Coronary artery (tissue), 2 donors: ENCODE measurements at regions not wholly inside any gene's neighbourhood (a gene's known extent, or its start where the extent isn't known, plus 50 kb on each side); places are given as distances from the start of the nearest gene placed in this dataset.
A peak's percentile ranks its signal among the peaks of the same experiment; 100 is the strongest.

Experiments used
- DNase-seq: peaks from one replicate; pipeline ENCODE4 v3.0.0-alpha.2; 2017; ENCODE audit warnings: low spot score
- H3K27ac ChIP-seq, 2 donors: fragments of 200-600 bp; sonication (generic); one replicate each; pipeline ENCODE4 v1.5.1; 2016 to 2019
- H3K4me3 ChIP-seq: fragments of 200-600 bp; sonication (generic); 2 replicates; pipeline ENCODE4 v1.5.1; 2016; ENCODE audit warnings: mild to moderate bottlenecking, moderate library complexity
- CTCF ChIP-seq: fragments of 200-600 bp; sonication (generic); IDR thresholded peaks from one replicate; pipeline ENCODE4 v1.5.1; 2019; ENCODE audit warnings: antibody characterized with exemption

DNA sequence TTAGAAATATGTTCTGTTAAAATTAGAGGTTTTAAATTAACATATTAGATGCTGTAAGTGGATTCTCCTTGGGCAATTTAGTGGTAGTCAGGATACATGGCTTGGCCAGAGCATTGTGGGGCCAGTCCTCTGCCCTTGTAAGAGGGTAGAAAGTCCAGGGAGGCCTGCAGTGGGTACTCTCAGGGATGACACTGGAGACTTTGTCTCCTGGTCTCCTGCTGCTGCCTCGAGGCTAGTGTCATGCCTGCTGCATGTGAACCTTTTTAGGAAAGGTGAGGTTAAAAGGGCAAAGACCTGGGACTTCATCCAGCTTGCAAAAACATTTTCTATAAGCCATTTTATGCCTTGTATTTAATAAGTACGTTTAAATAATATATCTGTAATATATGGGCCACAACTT is 96.8 kb upstream of the PROK2 start:
- H3K4me3 ChIP-seq = no peak overlapping the region
- TF ChIP-seq CTCF = no peak
- no peak for DNase-seq
- no peak overlapping the region for H3K27ac ChIP-seq

- Histone ChIP-seq H3K27ac (no peak overlapping the region), H3K4me3 (no peak overlapping the region)
- TF ChIP-seq CTCF = no peak
- no peak for DNase-seq
Observed at GRCh38 chr3:71881041-71881440, 96.1 kb upstream of the PROK2 start.

GRCh38 chr3:71879089-71879488 is 94.1 kb upstream of the PROK2 start:
- Histone ChIP-seq H3K4me3 (no peak overlapping the region), H3K27ac (no peak overlapping the region)
- DNase-seq = no peak
- no peak for TF ChIP-seq CTCF

GRCh38 chr3:71876135-71877105 is 91.5 kb upstream of the PROK2 start:
- no peak for TF ChIP-seq CTCF
- DNase-seq = no peak
- H3K27ac ChIP-seq = no peak overlapping the region
- H3K4me3 ChIP-seq = no peak overlapping the region

DNA sequence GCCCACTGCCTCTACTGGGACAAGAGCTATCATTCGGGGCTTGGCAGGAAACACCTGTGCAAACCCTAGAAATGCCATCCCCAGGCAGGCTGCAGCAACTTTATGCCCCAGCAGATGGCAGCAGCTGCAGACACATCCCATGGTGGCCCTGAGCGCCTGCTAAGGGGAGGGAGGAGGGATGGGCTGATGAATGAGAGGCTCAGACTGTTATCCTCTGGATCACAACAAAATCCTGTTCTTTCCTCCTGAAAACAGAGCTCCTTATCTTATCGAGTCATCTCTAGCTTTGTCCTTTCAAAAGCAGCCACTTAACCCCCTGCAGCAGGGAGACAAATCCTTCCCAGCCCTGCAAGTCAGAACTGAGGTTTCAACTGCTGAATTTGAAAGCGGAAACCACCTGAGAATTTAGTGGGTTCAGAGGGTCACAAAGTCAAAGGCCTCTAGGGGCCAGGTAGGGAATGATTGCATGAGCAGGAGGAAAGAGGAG is 90.6 kb upstream of the PROK2 start:
- no peak overlapping the region for H3K27ac ChIP-seq
- no peak overlapping the region for H3K4me3 ChIP-seq
- no peak for DNase-seq
- peak; percentile 89 for TF ChIP-seq CTCF

DNA sequence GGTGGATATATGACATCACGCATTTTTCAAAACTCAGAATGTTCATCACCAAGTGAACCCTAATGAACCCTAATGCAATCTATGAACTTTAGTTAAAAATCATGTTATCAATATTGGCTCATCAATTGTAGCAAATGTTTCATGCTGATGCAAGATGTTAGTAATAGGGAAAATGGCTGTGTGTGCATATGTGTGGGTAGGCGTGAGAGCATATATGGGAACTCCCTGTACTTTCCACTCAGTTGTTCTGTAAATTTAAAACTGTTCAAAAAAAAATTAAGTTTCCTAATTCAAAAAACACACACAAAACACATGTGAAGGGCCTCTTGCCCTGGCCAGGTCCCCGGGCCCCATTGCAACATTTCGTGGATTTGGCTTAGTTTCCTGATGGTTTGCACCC is 89.7 kb upstream of the PROK2 start:
- DNase-seq = no peak
- TF ChIP-seq CTCF = no peak
- no peak overlapping the region for H3K4me3 ChIP-seq
- no peak overlapping the region for H3K27ac ChIP-seq

- Histone ChIP-seq H3K4me3 (no peak overlapping the region), H3K27ac (no peak overlapping the region)
- DNase-seq = no peak
- no peak for TF ChIP-seq CTCF
Observed at GRCh38 chr3:71873093-71873611, 88.2 kb upstream of the PROK2 start.
